Astrocyte of the cerebellum (primary cell): ENCODE measurements at regions not wholly inside any gene's neighbourhood (a gene's known extent, or its start where the extent isn't known, plus 50 kb on each side); places are given as distances from the start of the nearest gene placed in this dataset.

Experiments used
- DNase-seq: peaks from one replicate; pipeline ENCODE4 v3.0.0-alpha.2; 2011; ENCODE audit warnings: low read depth
- H3K4me3 ChIP-seq: 2 replicates; pipeline ENCODE4 v1.5.1; 2011; ENCODE audit warnings: mild to moderate bottlenecking, low read depth, low read length, moderate library complexity
- in situ Hi-C: cut with HindIII; loops from 2 replicates; pipeline ENCODE4 v1.10.0; 2017; ENCODE audit warnings: low sequenced_read_pairs
- TF ChIP-seq, protein P1 (sequence below): IDR thresholded peaks from 2 replicates; pipeline ENCODE4 v1.5.1; 2012; ENCODE audit warnings: low read length, low read depth, moderate library complexity, mild to moderate bottlenecking; ENCODE audit errors: missing control alignments

DNA sequence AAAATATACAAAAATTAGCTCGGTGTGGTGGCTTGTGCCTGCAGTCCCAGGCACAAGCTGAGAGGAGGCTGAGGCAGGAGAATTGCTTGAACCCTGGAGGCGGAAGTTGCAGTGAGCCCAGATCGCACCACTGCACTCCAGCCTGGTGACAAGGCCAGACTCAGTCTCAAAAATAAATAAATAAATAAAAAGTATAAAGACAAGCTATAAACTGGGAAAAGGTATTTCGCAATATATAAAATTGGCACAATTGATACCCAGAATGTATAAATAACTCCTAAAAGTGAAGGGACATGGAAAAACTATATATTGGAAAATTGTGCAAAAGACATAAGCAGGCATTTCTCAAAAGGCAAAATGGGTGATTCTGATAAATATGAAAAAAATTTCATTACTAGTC lies 657.9 kb upstream of the SLC8A1 start:
- DNase-seq = no peak
- in situ Hi-C loops = no loop called here

DNA sequence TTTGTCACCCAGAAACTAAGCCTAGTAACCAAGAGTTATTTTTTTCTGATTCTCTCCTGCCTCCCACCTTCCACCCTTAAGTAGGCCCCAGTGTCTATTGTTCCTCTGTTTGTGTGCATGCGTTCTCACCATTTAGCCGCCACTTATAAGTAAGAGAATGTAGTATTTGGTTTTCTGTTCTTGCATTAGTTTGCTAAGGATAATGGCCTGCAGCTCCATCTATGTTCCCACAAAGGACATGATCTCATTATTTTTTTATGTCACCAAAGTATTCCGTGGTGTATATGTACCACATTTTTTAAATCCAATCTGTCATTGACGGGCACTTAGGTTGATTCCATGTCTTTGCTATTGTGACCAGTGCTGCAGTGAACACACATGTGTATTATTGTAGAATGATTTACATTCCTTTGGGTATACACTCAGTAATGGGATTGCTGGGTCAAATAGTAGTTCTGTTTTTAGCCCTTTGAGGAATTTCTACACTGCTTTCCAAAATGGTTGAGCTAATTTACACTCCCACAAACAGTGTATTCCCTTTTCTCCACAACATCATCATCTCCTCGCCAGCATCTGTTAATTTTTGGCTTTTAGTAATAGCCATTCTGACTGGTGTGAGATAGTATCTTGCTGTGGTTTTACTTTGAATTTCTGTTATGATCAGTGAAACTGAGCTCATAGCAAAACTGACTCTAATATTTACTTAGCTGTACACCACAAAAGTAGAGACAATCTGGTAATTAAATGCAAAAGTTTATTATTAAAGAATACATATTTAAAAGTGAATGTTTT lies 660.1 kb upstream of the SLC8A1 start:
- in situ Hi-C loops = no loop called here
- TF ChIP-seq, protein P1, sequence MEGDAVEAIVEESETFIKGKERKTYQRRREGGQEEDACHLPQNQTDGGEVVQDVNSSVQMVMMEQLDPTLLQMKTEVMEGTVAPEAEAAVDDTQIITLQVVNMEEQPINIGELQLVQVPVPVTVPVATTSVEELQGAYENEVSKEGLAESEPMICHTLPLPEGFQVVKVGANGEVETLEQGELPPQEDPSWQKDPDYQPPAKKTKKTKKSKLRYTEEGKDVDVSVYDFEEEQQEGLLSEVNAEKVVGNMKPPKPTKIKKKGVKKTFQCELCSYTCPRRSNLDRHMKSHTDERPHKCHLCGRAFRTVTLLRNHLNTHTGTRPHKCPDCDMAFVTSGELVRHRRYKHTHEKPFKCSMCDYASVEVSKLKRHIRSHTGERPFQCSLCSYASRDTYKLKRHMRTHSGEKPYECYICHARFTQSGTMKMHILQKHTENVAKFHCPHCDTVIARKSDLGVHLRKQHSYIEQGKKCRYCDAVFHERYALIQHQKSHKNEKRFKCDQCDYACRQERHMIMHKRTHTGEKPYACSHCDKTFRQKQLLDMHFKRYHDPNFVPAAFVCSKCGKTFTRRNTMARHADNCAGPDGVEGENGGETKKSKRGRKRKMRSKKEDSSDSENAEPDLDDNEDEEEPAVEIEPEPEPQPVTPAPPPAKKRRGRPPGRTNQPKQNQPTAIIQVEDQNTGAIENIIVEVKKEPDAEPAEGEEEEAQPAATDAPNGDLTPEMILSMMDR = no peak
- no peak overlapping the region for H3K4me3 ChIP-seq
- no peak for DNase-seq

More for the DNA sequence above, 657.9 kb upstream of the SLC8A1 start:
- no peak overlapping the region for H3K4me3 ChIP-seq
- TF ChIP-seq, protein P1 = no peak

DNA sequence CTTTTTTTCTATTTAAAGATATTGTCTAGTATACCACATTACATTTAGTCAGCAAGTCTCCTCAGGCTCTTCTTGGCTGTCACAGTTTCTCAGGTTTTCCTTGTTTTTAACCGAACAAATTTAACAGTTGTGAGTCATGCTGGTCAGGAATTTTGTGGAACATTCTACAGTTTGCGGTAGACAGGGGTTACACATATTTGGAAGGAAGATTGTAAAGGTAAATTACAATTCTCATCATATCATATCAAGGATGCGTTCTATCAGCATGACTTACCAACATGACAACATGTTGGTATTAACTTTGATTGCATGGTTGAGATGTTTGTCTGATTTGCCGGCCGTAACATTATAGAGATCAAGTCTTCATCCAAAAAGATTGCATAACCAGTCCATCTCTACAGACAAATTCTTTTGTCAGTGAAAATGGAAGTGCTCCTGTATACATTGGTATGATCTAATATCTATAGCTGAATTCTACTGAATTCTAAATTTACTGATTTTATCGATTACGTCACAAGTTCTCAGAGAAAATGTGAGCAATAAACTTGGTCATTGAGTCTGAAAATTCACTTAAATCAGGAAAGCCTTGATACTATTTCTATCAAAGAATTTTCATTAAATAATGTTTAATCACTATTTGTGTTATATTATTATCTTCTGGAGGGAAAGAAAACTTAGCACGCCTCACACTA lies 664.4 kb upstream of the SLC8A1 start:
- in situ Hi-C loops = no loop called here
- TF ChIP-seq, protein P1 = no peak
- peak; percentile 23 for DNase-seq
- no peak overlapping the region for H3K4me3 ChIP-seq

DNA sequence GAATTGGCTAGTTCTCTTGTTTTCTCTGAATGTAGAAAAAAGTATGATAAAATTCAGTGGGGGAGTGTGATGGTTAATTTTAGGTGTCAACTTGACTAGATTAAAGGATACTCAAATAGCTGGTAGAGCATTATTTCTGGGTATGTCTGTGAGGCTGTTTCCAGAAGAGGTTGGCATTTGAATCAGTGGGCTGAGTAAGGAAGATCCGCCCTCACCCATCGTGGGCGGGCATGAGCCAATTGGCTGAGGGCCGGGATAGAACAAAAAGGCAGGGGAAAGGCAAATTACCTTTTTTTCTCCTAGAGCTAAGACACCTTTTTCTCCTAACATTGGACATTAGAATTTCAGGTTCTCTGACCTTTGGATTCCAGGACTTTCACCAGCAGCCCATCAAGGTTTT lies 667.6 kb upstream of the SLC8A1 start:
- TF ChIP-seq, protein P1 = no peak
- H3K4me3 ChIP-seq = no peak overlapping the region
- DNase-seq = no peak
- in situ Hi-C loops = no loop called here

DNA sequence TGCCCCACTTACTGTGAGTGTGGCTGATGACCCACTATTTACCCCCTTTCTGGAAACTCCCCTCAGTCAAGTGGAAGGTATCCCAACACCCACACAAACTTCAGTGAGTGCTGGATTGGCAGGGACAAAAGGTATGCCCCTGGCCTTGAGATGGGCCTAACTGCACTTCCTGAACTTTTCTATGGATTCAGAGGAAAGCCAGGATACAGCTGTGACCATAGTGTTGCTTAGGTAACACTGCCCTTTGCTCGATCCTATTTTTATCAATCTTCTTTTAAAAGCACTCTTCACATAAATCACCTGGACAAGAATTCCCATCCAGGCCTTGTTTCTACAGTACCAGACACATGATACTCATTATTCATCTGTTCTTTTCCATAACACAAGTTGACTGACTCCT lies 671.5 kb upstream of the SLC8A1 start:
- in situ Hi-C loops = no loop called here
- DNase-seq = no peak
- no peak overlapping the region for H3K4me3 ChIP-seq
- TF ChIP-seq, protein P1 = no peak

DNA sequence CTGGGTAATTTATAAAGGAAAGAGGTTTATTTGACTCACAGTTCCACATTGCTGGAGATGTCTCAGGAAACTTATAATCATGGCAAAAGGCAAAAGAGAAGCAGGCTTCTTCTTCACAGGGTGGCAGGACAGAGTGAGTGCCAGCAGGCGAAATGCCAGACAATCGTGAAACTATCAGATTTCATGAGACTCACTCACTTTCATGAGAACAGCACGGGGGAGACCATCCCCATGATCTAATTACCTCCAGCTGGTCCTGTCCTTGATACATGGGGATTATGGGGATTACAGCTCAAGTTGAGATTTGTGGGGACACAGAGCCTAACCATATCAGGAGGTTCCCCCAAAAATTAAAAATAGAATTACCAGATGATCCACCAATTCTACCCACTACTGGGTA lies 675.5 kb upstream of the SLC8A1 start:
- no peak overlapping the region for H3K4me3 ChIP-seq
- TF ChIP-seq, protein P1 = no peak
- in situ Hi-C loops = no loop called here
- no peak for DNase-seq
